ENCODE measurements at regions not wholly inside any gene's neighbourhood (a gene's known extent, or its start where the extent isn't known, plus 50 kb on each side); places are given as distances from the start of the nearest gene placed in this dataset.
"Not testable (repeated sequence)": the region's sequence is repeated elsewhere in the genome, so short reads cannot be mapped to it uniquely, and the experiment has no call there.

DNA sequence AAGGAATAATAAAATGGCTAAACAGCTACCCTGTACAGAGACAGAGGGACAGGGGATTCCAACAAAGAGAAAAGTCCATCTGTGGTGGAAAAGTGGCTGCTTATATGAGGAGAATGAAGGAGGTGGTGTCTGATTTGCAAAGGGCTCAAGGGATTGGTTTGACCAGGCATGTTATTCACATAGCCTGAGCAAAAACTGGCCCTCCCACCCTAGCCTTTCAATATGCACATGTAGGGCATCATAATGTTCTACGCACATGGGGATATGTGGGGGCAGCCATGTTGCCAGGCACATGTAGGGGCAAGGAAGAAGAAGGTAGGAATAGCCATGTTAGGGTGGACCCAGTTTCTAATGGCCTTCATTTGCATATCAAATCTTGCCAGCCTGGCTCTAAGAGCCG, 1527.1 kb downstream of the RPIA start:
- not testable (repeated sequence) for DNase-seq (ENCODE audit: low read depth)

DNA sequence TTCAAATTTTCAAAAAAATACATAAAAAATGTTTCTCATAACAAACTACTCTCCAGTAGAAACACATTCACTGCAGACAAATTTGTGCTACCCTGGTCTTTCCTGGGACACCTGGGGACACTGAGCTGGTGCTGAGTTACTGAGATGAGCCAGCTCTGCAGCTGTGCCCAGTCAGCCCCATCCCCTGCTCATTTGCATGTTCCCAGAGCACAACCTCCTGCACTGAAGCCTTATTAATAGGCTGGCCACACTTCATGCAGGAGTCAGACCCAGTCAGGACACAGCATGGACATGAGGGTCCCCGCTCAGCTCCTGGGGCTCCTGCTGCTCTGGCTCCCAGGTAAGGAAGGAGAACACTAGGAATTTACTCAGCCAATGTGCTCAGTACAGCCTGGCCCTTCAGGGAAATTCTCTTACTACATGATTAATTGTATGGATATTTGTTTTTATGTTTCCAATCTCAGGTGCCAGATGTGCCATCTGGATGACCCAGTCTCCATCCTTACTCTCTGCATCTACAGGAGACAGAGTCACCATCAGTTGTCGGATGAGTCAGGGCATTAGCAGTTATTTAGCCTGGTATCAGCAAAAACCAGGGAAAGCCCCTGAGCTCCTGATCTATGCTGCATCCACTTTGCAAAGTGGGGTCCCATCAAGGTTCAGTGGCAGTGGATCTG, 1529.3 kb downstream of the RPIA start:
- DNase-seq (ENCODE audit: low read depth): not testable (repeated sequence)

DNA sequence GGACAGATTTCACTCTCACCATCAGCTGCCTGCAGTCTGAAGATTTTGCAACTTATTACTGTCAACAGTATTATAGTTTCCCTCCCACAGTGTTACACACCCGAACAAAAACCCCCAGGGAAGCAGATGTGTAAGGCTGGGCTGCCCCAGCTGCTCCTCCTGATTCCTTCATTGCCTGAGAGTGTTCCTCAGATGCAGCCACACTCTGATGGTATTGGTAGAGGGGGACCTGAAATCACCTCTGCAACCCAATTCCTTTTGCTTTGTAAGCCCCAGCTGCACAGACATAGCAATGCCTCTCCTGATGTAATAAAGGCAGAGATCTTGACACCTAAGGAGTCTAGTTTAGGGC, 1529.8 kb downstream of the RPIA start:
- no peak for DNase-seq (ENCODE audit: low read depth)

DNA sequence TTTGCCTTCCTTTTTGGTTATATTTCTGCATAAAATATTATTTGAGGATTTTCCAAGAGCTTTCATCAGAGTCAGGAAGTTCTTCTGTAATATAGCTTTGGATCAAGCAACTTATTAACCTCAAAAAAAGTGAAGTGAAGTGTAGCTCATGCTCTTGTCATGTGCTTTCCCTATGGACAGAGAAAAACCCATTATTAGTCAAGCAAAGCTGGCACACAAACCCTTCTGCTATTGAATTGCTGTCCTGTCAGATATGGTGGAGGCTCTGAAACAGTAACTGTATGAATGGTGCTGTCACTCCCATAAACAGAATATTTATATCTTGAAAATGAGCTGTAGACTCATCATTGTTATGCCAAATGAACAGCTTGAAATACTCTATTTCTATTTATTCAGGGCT, 1533.3 kb downstream of the RPIA start:
- not testable (repeated sequence) for DNase-seq (ENCODE audit: low read depth)

DNA sequence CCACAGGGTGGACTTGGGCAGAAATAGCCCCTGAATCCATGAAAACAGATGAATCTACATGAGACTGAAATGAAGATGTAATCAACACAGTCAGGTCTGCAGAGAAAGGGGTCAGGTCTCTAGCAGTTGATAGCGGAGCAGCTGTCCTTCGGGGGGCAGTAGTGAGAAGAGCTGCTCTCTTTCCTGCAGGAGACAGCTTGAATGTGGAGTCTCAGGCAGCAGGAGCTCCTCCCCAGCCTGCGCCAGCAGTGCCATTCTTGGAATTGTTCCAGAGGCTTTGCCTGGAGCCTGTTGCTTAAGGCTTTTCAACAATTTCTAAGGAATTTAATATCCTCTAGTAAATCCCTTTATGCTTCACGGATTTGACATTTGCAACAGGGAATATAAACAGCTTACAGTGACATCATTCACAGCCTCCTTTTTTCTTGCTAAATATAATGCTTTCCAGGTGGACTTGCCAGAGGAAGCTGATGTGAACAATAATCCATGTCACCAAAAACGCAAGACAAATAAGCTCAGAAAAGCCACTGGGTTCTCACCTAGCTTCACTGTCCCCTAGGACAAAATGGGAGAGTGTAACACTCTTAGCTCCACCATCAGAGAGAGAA, 1535.1 kb downstream of the RPIA start:
- DNase-seq (ENCODE audit: low read depth): not testable (repeated sequence)

DNA sequence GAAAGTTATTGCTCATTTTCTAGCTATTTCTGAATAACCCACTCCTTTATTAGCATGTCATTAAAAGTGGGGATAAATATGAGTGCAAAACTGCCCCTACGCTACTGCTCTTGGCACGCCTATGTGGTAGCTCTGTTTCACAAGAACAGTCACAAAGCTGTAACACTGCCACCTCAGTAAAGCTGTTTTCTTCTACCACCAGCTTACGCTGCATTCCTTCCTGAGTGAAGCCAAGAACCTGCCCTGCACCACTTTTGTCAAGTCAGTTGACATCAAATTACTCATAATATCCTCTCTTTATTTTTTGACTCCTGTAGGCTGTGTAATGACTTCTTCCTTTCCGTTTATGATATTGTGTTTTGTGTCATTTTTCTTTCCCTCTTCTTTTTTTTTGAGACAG, 1539.7 kb downstream of the RPIA start:
- not testable (repeated sequence) for DNase-seq (ENCODE audit: low read depth)

DNA sequence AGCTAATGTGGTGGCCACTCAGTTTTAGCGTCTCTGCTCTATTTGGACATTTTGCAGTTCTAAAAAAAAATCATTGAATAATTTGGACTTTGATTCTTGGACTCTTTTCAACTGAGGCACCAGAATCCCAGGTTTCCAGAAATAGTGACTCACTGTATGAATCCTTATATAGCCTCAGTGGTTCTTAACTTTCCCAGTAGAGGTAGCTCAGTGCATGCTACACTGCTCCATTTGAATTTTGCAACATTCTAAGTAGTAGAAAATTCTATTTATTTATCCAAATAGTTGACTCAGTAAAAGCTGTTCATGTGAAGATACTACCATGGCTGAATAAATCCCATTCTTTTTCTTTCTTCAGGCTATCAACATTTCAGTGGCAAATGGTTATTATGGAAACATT, 1544.0 kb downstream of the RPIA start:
- not testable (repeated sequence) for DNase-seq (ENCODE audit: low read depth)

DNA sequence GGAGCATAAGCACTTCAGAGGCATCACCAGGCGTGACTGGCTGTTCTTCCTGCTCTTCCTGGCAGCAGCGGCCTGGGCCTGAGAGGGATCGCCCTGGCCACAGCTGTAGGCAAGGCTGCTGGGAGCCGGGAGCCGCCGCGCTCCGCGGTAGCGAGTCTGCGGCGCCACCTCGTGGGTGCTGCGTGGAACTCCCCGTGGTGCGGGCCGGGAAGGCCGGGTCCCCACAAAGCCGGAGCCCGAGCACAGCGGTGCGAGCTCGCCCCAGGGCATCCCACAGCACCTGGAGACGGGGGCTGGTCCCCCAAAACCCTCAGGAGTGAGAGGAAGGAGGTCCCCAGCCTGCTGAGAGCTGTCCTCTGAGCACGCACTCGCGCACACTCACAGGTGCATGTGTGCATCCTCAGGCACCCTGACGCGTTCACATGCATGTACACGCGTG, 1546.5 kb downstream of the RPIA start:
- DNase-seq (ENCODE audit: low read depth): not testable (repeated sequence)

DNA sequence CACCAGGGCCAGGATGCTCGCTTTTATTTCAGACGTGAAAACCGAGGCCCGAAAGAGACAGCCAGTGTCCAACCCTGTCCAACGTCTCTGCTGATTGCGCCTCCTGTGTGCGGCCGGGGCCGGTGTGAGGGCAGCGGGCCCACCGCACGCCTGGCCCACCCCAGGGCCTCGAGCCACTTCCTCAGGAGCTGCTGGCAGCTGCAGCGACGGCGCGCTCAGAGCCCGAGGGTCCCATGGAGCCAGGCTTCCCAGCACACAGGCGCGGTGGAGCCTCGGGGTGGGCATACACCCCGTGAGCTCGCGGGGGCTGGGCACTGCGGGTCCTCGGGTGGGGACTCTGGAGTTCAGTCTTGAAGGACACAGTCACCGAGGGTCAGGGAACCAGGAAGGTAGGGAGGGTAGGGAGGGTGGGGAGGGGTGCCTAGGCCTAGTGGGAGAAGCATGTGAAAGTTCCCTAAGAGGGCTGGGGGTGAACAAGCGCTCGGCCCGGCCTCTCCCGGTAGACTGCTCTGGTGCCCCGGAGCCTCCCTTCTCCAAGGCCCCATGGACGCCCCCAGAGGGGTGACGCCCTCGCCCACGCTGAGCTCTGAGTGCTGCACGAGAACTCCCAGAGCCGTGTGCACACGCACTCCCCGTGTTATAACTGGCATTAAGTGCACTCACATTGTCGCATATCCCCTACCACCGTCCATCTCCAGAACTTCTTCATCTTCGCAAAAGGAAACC, 1547.2 kb downstream of the RPIA start:
- not testable (repeated sequence) for DNase-seq (ENCODE audit: low read depth)

DNA sequence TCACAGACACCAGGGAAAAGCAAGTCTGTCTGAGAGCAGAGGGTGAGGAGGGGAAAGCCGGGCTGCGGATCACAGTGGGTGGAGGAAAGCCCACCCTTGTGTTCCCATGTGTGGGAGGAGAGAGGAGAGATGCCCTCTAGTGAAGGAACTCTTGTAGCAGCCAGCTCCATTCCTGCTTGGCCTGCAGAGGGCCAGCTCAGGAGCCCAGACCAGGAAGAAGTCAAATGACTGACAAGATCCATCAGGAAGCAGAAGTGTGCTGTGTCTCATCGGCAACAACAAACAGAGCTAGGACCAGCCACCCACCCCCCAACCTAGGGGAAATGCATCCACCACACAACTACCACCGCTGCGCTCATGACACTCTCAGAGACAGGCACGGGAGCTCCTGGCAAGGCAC, 1548.3 kb downstream of the RPIA start:
- not testable (repeated sequence) for DNase-seq (ENCODE audit: low read depth)

DNA sequence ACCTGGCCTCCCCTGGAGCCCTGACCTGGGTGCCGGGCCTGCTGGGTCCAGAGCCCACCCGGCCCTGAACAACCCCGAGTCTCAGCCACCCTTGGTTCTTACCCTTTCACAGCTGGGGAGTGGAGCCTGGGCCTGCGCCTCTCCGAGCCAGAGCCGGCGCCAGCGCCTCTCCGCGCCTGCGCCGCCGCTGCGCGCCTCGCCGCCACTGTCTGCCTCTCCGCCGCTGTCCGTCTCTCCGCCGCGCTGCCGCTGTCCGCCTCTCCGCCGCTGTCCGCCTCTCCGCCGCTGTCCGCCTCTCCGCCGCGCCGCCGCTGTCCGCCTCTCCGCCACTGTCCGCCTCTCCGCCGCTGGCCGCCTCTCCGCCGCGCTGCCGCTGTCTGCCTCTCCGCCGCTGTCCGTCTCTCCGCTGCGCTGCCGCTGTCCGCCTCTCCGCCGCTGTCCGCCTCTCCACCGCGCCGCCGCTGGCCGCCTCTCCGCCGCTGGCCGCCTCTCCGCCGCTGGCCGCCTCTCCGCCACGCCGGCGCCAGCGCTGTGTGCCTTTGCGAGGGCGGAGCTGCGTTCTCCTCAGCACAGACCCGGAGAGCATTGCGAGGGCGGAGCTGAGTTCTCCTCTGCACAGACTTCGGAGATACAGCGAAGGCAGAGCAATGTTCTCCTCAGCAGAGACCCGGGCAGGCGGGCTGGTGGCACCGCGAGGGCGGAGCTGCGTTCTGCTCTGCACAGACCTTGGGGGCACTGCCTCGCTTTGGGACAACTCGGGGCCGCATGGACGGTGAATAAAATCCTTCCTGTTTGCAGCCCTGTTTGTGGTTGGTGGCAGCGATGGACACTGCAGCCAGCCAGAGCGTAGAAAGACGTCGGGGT, 1553.7 kb downstream of the RPIA start:
- not testable (repeated sequence) for DNase-seq (ENCODE audit: low read depth)

DNA sequence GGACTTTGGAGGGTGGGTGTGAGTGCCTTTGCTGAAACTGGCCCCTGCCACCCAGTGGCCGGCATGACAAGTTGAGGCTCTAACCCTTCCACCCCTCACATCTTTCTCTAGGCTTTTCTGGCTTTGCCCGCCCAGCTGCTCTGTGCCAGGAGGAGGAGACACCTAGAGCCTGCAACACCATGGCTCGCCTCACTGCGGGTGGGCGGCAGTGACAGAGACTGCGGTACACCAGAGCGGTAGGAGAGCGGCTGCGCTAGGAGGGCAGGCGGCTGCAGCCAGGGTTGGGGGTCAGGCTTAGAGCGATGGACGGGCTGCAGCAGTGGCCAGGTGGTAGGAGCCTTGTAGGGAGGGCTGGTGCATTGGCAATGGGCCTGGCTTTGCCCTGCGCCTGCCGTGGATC, 1556.9 kb downstream of the RPIA start:
- DNase-seq (ENCODE audit: low read depth): not testable (repeated sequence)

DNA sequence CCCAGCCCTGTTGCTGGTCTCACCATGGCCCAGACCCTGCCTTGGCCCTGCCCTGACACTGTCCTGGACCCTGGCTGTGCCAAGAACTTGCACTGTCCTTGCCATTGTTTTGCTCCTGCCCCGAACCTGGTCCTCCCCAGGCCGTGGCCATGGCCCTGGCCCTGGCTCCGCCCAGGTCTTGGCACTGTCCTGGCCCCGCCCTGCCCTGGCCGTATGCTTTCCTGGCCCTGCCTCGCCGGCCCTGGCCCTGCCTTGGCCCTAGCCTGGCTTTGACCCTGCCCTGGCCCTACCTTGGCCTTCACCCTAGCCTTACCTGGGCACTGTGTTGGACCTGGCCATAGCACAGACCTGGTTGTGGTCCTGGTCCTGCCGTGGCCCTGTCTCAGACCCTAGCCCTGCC, 1558.9 kb downstream of the RPIA start:
- not testable (repeated sequence) for DNase-seq (ENCODE audit: low read depth)

DNA sequence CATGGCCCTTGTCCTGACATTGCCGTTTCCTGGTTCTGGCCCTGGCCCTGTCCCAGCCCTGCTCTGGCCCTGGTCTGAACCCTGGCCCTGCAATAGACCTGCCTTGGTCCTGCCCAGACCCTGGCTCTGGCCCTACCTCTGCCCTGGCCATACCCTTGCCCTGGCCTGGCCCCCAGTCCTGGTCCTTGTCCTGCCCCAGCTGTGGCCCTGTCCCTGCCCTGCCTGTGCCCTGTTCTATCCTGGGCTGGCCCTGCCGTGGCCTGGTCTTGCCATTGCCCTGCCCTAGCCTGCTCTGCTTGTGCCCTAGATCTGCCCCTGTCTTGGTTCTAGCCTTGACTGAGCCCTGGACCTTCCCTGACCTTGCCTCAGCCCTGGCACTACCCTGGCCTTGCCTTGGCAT, 1560.1 kb downstream of the RPIA start:
- not testable (repeated sequence) for DNase-seq (ENCODE audit: low read depth)

DNA sequence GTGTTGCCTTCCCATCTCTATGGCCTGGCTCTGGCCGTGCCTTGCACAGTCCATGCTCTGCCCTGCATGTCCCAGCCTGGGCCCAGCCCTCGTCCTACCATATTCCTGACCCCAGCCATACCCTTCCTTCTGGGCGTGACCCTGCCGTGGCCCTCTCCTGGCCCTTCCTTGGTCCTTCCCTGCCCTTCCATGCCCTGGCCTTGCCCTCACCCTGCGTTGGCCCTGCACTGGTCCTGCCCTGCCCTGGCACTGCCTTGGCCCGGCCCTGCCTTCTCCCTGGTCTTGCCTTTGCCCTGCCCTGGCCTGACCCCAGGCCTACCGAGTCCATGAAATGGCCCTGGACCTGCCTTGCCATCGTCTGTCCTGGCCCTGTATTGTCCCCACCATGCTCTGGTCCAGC, 1561.8 kb downstream of the RPIA start:
- DNase-seq (ENCODE audit: low read depth): not testable (repeated sequence)

DNA sequence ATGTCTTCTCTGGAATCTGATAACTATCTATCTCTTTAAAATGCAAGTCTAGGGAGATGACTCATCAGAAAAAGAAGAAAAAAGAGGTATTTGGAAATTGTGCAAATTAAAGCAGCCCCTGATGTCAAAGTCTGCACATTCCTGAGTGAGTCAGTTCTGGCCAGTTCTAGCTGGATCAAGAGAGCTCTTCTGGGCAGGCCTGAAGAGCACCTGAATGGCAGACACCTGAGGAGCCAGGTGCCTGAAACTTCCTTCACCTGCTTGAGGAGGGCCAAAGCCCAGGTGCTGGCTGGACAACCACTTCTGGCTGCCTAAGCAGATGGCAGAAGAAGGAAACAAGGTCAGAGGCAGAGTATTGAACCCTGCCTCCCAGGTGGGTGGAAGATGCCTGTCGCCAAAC, 1575.4 kb downstream of the RPIA start:
- not testable (repeated sequence) for DNase-seq (ENCODE audit: low read depth)

DNA sequence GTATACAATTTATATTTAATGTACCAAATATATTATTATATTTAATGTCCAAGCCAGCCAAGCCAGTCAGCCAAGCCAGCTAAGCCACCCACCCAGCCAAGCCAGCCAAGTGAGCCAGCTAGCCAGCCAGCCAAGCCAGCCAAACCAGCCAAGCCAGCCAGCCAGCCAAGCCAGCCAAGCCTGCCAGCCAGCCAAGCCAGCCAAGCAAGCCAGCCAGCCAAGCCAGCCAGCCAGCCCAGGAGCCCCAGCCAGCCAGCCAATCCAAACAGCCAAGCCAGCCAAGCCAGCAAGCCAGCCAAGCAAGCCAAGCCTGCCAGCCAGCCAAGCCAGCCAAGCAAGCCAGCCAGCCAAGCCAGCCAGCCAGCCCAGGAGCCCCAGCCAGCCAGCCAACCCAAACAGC, 1596.3 kb downstream of the RPIA start:
- DNase-seq (ENCODE audit: low read depth): not testable (repeated sequence)

DNA sequence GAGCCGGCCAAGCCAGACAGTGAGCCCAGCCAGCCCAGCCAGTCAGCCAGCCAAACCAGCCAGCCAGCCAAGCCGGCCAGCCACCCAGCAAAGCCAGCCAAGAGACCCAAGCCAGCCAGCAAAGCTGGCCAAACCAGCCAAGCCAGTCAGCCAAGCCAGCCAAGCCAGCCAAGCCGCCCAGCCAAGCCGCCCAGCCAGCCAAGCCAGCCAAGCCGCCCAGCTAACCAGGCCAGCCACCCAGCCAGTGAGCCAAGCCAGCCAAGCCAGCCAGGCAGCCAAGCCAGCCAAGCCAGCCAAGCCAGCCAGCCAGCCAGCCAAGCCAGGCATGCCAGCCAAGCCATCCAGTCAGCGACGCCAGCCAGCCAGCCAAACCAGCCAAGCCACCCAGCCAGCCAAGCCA, 1596.9 kb downstream of the RPIA start:
- not testable (repeated sequence) for DNase-seq (ENCODE audit: low read depth)

DNA sequence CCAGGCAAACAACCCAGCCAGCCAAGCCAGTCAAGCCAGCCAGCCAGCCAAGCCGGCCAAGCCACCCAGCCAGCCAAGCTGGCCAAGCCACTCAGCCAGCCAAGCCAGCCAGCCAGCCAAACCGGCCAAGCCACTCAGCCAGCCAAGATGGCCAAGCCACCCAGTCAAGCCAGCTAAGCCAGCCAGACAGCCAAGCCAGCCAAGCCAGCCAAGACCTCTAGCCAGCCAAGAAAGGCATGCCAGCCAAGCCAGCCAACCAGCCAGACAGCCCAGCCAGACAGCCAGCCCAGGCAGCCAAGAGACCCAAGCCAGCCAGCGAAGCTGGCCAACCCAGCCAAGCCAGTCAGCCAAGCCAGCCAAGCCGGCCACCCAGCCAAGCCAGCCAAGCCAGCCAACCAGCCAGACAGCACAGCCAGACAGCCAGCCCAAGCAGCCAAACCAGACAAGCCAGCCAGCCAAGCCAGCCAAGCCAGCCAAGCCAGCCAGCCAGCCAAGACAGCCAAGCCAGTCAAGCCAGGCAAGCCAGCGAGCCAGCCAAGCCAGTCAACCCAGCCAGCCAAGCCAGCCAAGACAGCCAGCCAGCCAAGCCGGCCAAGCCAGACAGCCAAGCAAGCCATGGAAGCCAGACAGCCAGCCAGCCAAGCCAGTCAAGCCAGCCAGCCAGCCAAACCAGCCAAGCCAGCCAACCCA, 1598.0 kb downstream of the RPIA start:
- not testable (repeated sequence) for DNase-seq (ENCODE audit: low read depth)

DNA sequence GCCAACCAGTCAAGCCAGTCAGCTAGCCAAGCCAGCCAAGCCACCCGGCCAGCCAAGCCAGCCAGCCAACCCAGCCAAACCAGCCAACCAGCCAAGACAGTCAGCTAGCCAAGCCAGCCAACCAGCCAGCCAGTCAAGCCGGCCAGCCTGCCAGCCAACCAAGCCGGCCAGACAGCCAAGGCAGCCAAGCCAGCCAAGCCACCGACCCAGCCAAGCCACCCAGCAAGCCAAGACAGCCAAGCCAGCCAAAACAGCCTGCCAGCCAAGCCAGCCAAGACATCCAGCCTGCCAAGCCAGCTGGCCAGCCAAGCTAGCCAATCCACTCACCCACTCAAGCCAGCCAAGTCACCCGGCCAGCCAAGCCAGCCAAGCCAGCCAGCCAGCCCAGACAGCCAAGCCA, 1599.2 kb downstream of the RPIA start:
- DNase-seq (ENCODE audit: low read depth): not testable (repeated sequence)
